ENCODE measurements at regions not wholly inside any gene's neighbourhood (a gene's known extent, or its start where the extent isn't known, plus 50 kb on each side); places are given as distances from the start of the nearest gene placed in this dataset.

DNA sequence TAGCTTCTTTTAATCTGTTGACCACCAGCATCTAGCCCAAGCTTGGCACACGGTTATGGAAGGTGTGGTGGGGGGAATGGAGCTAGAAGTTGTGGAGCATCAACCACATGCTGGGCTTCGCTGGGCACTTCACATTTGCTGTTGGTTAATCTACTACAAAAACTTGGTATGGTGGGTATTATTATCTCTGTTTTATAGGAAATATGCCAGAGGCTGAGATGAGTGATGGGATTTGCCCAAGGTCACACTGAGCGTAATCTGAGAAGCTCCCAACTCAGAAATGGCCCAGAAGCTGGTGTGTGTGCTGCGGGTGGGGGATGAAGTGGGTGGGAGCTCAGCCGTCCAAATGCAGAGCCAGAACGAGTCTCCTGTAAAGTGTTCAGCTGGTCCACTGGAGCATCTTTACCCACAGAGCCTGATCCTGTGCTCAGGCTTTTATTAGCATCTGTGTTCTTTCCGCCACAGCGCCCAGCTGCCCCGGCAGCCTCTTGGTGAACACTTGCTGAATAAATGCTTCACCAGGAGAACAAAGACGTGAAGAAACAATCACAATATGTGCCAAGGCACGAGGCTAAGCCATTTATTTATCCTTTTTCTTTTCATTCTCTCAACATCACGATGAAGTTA is 98.6 kb upstream of the JUN start:
- TF ChIP-seq, protein P1, sequence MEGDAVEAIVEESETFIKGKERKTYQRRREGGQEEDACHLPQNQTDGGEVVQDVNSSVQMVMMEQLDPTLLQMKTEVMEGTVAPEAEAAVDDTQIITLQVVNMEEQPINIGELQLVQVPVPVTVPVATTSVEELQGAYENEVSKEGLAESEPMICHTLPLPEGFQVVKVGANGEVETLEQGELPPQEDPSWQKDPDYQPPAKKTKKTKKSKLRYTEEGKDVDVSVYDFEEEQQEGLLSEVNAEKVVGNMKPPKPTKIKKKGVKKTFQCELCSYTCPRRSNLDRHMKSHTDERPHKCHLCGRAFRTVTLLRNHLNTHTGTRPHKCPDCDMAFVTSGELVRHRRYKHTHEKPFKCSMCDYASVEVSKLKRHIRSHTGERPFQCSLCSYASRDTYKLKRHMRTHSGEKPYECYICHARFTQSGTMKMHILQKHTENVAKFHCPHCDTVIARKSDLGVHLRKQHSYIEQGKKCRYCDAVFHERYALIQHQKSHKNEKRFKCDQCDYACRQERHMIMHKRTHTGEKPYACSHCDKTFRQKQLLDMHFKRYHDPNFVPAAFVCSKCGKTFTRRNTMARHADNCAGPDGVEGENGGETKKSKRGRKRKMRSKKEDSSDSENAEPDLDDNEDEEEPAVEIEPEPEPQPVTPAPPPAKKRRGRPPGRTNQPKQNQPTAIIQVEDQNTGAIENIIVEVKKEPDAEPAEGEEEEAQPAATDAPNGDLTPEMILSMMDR (conservative IDR thresholded peaks at IDR 0.05; ENCODE audit: low read length) = no peak
- no peak for TF ChIP-seq EZH2phosphoT487 (IDR thresholded peaks at IDR 0.05; ENCODE audit: borderline replicate concordance)

Data from Loucy (cell line).